Fibroblast of lung (primary cell): ENCODE measurements at regions not wholly inside any gene's neighbourhood (a gene's known extent, or its start where the extent isn't known, plus 50 kb on each side); places are given as distances from the start of the nearest gene placed in this dataset.
A peak's percentile ranks its signal among the peaks of the same experiment; 100 is the strongest.

Experiments
- DNase-seq, 2 donors: peaks; one replicate each; pipeline versions ENCODE4 v3.0.0 to v3.0.0-alpha.2; 2010; ENCODE audit warnings: low read depth in 2 of 2
- H2AFZ ChIP-seq: 2 replicates; pipeline ENCODE4 v1.5.1; 2012; ENCODE audit warnings: low read length, control low read depth, inconsistent platforms
- H3K27ac ChIP-seq: 2 replicates; pipeline ENCODE4 v1.5.1; 2011; ENCODE audit warnings: low read length, control low read depth; ENCODE audit not compliant: insufficient read depth
- H3K27me3 ChIP-seq: 2 replicates; pipeline ENCODE4 v1.5.1; 2011; ENCODE audit warnings: mild to moderate bottlenecking, low read length; ENCODE audit not compliant: control insufficient read depth, insufficient read depth
- H3K36me3 ChIP-seq: 2 replicates; pipeline ENCODE4 v1.5.1; 2011; ENCODE audit warnings: low read length; ENCODE audit not compliant: control insufficient read depth, insufficient read depth
- H3K4me1 ChIP-seq: 2 replicates; pipeline ENCODE4 v1.5.1; 2011; ENCODE audit warnings: low read length; ENCODE audit not compliant: control insufficient read depth, insufficient read depth; ENCODE audit errors: extremely low read depth
- H3K4me2 ChIP-seq: 2 replicates; pipeline ENCODE4 v1.5.1; 2011; ENCODE audit warnings: low read length, control low read depth; ENCODE audit not compliant: insufficient read depth; ENCODE audit errors: extremely low read depth
- H3K4me3 ChIP-seq, 4 experiments: fragments of 200-600 bp in 1 of 4; sonication (generic) in 1 of 4; replicated peaks in 1 of 4; 2 replicates each; pipeline ENCODE4 v1.5.1; 2011 to 2016; ENCODE audit warnings: low read length in 4 of 4, low read depth in 3 of 4, mild to moderate bottlenecking in 3 of 4, control low read depth in 2 of 4, inconsistent platforms in 1 of 4, mixed read lengths in 1 of 4; ENCODE audit not compliant: insufficient read depth in 1 of 4; ENCODE audit errors: control extremely low read depth in 1 of 4
- H3K79me2 ChIP-seq: 2 replicates; pipeline ENCODE4 v1.5.1; 2012; ENCODE audit warnings: mild to moderate bottlenecking, low read length, inconsistent platforms; ENCODE audit not compliant: control insufficient read depth, insufficient read depth
- H3K9ac ChIP-seq: 2 replicates; pipeline ENCODE4 v1.5.1; 2011; ENCODE audit warnings: mild to moderate bottlenecking, low read length, control low read depth; ENCODE audit not compliant: insufficient read depth
- H3K9me3 ChIP-seq: 2 replicates; pipeline ENCODE4 v1.5.1; 2012; ENCODE audit warnings: low read depth, low read length; ENCODE audit not compliant: control insufficient read depth, insufficient read depth
- H4K20me1 ChIP-seq: 2 replicates; pipeline ENCODE4 v1.5.1; 2011; ENCODE audit warnings: low read length; ENCODE audit not compliant: control insufficient read depth, insufficient read depth; ENCODE audit errors: extremely low read depth
- CTCF ChIP-seq, 2 donors: IDR thresholded peaks in 1 of 2; conservative IDR thresholded peaks in 1 of 2; 1 replicate in 1 of 2; 2 replicates in 1 of 2; pipeline ENCODE4 v1.5.1; 2011 to 2012; ENCODE audit warnings: low read length in 2 of 2, control low read depth in 1 of 2, inconsistent platforms in 1 of 2, low read depth in 1 of 2, mild to moderate bottlenecking in 1 of 2
- EZH2 ChIP-seq: IDR thresholded peaks from 2 replicates; pipeline ENCODE4 v1.5.1; 2012; ENCODE audit warnings: low read length, control low read depth, mild to moderate bottlenecking; ENCODE audit errors: missing control alignments

GRCh38 chr1:79131626-79132025 lies 125.1 kb upstream of the ADGRL4 start:
- Histone ChIP-seq H3K9me3 (no peaks in the 10 kb centered on the region), H3K27ac (no peak overlapping the region), H3K4me3 (no peak overlapping the region), H3K27me3 (no peaks in the 10 kb centered on the region), H3K36me3 (no peaks in the 10 kb centered on the region), H4K20me1 (no peaks in the 10 kb centered on the region), H3K4me2 (no peak overlapping the region), H2AFZ (no peak overlapping the region), H3K9ac (no peak overlapping the region), H3K4me1 (no peaks in the 10 kb centered on the region), H3K79me2 (no peaks in the 10 kb centered on the region)
- DNase-seq, result no peak
- TF ChIP-seq CTCF (conservative IDR thresholded peaks at IDR 0.05 in 1 of 2, IDR thresholded peaks at IDR 0.05 in 1 of 2; ENCODE audit: low read depth in 1 of 2, low read length in 2 of 2), result no peak
- TF ChIP-seq EZH2, result no peak

- Histone ChIP-seq H3K79me2 (no peaks in the 10 kb centered on the region), H3K4me3 (no peak overlapping the region), H3K27ac (no peak overlapping the region), H3K9me3 (no peaks in the 10 kb centered on the region), H3K27me3 (no peaks in the 10 kb centered on the region), H3K4me1 (no peaks in the 10 kb centered on the region), H3K4me2 (no peak overlapping the region), H3K36me3 (no peaks in the 10 kb centered on the region), H4K20me1 (no peaks in the 10 kb centered on the region), H3K9ac (no peak overlapping the region), H2AFZ (no peak overlapping the region)
- TF ChIP-seq CTCF (conservative IDR thresholded peaks at IDR 0.05 in 1 of 2, IDR thresholded peaks at IDR 0.05 in 1 of 2; ENCODE audit: low read depth in 1 of 2, low read length in 2 of 2) (no peak), EZH2 (no peak)
- no peak for DNase-seq
Measured at GRCh38 chr1:79129914-79130313, 123.4 kb upstream of the ADGRL4 start.

GRCh38 chr1:79128722-79129121 lies 122.2 kb upstream of the ADGRL4 start:
- H3K9me3 ChIP-seq, result no peaks in the 10 kb centered on the region
- peak overlapping the region; percentile 21 for H3K27ac ChIP-seq
- TF ChIP-seq CTCF (conservative IDR thresholded peaks at IDR 0.05 in 1 of 2, IDR thresholded peaks at IDR 0.05 in 1 of 2; ENCODE audit: low read depth in 1 of 2, low read length in 2 of 2), result no peak
- no peak for TF ChIP-seq EZH2
- no peaks in the 10 kb centered on the region for H3K4me1 ChIP-seq
- no peaks in the 10 kb centered on the region for H3K36me3 ChIP-seq
- peak overlapping the region; percentile 79 for H3K4me2 ChIP-seq
- no peaks in the 10 kb centered on the region for H4K20me1 ChIP-seq
- no peaks in the 10 kb centered on the region for H3K27me3 ChIP-seq
- no peaks in the 10 kb centered on the region for H3K79me2 ChIP-seq
- peak; percentile 83 to 89 for DNase-seq
- H3K4me3 ChIP-seq, result no peak overlapping the region
- no peak overlapping the region for H2AFZ ChIP-seq
- H3K9ac ChIP-seq, result no peak overlapping the region
